GM12873 (cell line): ENCODE measurements at regions not wholly inside any gene's neighbourhood (a gene's known extent, or its start where the extent isn't known, plus 50 kb on each side); places are given as distances from the start of the nearest gene placed in this dataset.

Experiments used
- CTCF ChIP-seq: IDR thresholded peaks from 2 replicates; pipeline ENCODE4 v1.5.1; 2012; ENCODE audit warnings: low read depth, mild to moderate bottlenecking, moderate library complexity, low read length, control low read depth; ENCODE audit not compliant: insufficient read depth; ENCODE audit errors: missing control alignments

GRCh38 chr9:80557256-80557655 is 985.5 kb downstream of the TLE4 start:
- TF ChIP-seq CTCF, result no peak

GRCh38 chr9:80556631-80557030 is 984.9 kb downstream of the TLE4 start:
- no peak for TF ChIP-seq CTCF

- no peak for TF ChIP-seq CTCF
Observed at GRCh38 chr9:80555782-80556325, 984.1 kb downstream of the TLE4 start.

- TF ChIP-seq CTCF, result no peak
Observed at GRCh38 chr9:80554856-80555255, 983.1 kb downstream of the TLE4 start.

- TF ChIP-seq CTCF, result no peak
Observed at GRCh38 chr9:80554301-80554700, 982.5 kb downstream of the TLE4 start.

GRCh38 chr9:80552931-80553330 is 981.2 kb downstream of the TLE4 start:
- TF ChIP-seq CTCF, result no peak

GRCh38 chr9:80550181-80550580 is 978.4 kb downstream of the TLE4 start:
- no peak for TF ChIP-seq CTCF
